Sigmoid colon (tissue), 4 donors: ENCODE measurements at regions not wholly inside any gene's neighbourhood (a gene's known extent, or its start where the extent isn't known, plus 50 kb on each side); places are given as distances from the start of the nearest gene placed in this dataset.

Experiments used
- EP300 ChIP-seq, 4 donors: sonication (generic); formaldehyde crosslinking; IDR thresholded peaks; one replicate each; pipeline ENCODE4 v1.6.1; 2017; ENCODE audit warnings: antibody characterized with exemption in 4 of 4
- POLR2A ChIP-seq, 2 donors: fragments of 450-650 bp; IDR thresholded peaks; one replicate each; pipeline ENCODE4 v1.6.1; 2016; ENCODE audit warnings: antibody characterized with exemption in 2 of 2, mild to moderate bottlenecking in 2 of 2, moderate library complexity in 2 of 2
- POLR2AphosphoS5 ChIP-seq, 4 donors: sonication (generic); formaldehyde crosslinking; IDR thresholded peaks; one replicate each; pipeline ENCODE4 v1.6.1; 2017; ENCODE audit warnings: antibody characterized with exemption in 4 of 4
- TF ChIP-seq, protein P1 (sequence below), 4 experiments: fragments of 450-650 bp in 3 of 4; fragments of 200-600 bp in 1 of 4; IDR thresholded peaks; one replicate each; pipeline ENCODE4 v1.5.1; 2016 to 2019; ENCODE audit warnings: antibody characterized with exemption in 4 of 4, mild to moderate bottlenecking in 3 of 4, moderate library complexity in 2 of 4

DNA sequence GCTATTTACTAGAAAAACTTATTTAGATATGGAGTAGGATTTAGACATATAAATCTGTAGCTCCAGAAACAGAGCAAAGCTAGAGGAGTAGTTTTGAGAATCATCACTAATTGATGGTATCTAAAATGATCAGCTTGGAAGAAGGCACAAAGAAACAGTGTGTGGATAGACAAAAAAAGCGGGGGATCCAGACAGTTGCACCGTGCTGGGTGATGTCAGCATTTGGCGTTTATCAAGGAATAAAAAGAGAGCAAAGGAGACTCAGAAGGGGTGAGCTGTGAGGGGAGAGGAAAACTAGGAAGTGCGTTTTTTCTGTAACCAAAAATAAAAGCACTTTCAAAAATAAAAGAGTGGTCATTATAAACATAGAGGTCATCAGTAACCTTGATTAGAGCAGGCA, 90.5 kb upstream of the GPRIN3 start:
- TF ChIP-seq, protein P1, sequence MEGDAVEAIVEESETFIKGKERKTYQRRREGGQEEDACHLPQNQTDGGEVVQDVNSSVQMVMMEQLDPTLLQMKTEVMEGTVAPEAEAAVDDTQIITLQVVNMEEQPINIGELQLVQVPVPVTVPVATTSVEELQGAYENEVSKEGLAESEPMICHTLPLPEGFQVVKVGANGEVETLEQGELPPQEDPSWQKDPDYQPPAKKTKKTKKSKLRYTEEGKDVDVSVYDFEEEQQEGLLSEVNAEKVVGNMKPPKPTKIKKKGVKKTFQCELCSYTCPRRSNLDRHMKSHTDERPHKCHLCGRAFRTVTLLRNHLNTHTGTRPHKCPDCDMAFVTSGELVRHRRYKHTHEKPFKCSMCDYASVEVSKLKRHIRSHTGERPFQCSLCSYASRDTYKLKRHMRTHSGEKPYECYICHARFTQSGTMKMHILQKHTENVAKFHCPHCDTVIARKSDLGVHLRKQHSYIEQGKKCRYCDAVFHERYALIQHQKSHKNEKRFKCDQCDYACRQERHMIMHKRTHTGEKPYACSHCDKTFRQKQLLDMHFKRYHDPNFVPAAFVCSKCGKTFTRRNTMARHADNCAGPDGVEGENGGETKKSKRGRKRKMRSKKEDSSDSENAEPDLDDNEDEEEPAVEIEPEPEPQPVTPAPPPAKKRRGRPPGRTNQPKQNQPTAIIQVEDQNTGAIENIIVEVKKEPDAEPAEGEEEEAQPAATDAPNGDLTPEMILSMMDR (IDR thresholded peaks at IDR 0.05) = no peak
- TF ChIP-seq POLR2A (IDR thresholded peaks at IDR 0.05) (no peak), EP300 (IDR thresholded peaks at IDR 0.05) (no peak), POLR2AphosphoS5 (IDR thresholded peaks at IDR 0.05) (no peak)
